GM12865 (cell line): ENCODE measurements at regions not wholly inside any gene's neighbourhood (a gene's known extent, or its start where the extent isn't known, plus 50 kb on each side); places are given as distances from the start of the nearest gene placed in this dataset.

Experiments
- DNase-seq: peaks from one replicate; pipeline ENCODE4 v3.0.0; 2010; ENCODE audit warnings: low read depth
- H3K4me3 ChIP-seq: 2 replicates; pipeline ENCODE4 v1.5.1; 2011; ENCODE audit warnings: mild to moderate bottlenecking, low read depth, low read length, control low read depth
- TF ChIP-seq, protein P1 (sequence below): IDR thresholded peaks from 2 replicates; pipeline ENCODE4 v1.5.1; 2011; ENCODE audit warnings: low read length, control low read depth, low read depth, inconsistent platforms; ENCODE audit not compliant: insufficient read depth; ENCODE audit errors: missing control alignments

DNA sequence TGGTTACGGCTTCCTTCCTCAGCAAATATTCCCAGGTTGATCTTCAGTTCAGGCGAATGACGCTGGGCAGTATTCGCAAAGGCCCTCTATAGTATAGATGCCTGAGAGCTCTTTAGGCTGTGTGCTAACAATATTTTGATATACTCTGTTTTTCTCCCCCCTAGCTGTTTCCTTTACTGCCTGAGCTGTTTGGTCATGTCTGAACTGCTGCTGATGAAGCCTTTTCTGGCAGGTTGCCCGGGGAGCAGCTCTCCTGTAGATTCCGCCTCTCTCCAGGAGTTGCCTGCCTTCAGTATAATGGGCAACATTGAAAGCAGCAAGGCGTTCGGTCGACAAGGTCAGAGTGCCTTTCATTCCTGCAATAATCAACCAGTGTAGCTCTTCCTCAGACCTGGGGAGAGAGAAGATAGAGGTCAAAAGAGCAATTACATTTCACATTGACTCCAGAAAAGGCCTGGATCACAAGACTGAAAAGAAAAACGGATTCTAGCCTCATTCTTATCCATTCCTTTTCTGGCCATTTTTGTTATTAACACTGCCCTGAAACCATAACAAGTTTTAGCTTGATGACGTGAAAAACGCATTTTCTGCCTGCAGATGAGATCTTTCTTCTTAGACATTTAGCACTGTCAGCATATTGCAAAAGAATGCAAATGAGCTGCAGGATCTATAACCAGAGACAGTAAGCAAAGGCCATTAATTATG, 60.1 kb upstream of the ZNF608 start:
- TF ChIP-seq, protein P1, sequence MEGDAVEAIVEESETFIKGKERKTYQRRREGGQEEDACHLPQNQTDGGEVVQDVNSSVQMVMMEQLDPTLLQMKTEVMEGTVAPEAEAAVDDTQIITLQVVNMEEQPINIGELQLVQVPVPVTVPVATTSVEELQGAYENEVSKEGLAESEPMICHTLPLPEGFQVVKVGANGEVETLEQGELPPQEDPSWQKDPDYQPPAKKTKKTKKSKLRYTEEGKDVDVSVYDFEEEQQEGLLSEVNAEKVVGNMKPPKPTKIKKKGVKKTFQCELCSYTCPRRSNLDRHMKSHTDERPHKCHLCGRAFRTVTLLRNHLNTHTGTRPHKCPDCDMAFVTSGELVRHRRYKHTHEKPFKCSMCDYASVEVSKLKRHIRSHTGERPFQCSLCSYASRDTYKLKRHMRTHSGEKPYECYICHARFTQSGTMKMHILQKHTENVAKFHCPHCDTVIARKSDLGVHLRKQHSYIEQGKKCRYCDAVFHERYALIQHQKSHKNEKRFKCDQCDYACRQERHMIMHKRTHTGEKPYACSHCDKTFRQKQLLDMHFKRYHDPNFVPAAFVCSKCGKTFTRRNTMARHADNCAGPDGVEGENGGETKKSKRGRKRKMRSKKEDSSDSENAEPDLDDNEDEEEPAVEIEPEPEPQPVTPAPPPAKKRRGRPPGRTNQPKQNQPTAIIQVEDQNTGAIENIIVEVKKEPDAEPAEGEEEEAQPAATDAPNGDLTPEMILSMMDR: no peak
- no peak for DNase-seq
- H3K4me3 ChIP-seq: no peak overlapping the region

DNA sequence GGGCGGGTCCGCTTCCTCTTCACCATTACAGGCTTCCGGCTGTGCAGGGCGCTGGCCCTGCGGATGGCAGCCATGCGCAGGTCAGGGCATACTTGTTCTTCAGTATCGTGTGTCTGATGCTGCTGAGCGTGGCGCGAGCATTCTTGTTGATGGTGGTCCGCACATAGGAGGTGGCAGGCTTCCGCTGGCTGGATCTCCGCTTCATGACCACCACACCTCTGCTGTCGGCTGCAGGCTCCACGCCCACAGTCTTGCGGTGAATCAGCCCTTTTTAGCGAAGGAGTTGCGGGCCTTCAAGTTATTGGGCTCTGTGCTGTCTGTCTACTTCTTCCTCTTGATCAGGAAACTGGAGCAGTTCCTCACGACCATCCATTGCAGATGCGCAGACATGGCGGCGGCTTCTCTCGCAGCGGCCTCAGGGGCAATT, 62.4 kb upstream of the ZNF608 start:
- TF ChIP-seq, protein P1: no peak
- no peak overlapping the region for H3K4me3 ChIP-seq
- no peak for DNase-seq

DNA sequence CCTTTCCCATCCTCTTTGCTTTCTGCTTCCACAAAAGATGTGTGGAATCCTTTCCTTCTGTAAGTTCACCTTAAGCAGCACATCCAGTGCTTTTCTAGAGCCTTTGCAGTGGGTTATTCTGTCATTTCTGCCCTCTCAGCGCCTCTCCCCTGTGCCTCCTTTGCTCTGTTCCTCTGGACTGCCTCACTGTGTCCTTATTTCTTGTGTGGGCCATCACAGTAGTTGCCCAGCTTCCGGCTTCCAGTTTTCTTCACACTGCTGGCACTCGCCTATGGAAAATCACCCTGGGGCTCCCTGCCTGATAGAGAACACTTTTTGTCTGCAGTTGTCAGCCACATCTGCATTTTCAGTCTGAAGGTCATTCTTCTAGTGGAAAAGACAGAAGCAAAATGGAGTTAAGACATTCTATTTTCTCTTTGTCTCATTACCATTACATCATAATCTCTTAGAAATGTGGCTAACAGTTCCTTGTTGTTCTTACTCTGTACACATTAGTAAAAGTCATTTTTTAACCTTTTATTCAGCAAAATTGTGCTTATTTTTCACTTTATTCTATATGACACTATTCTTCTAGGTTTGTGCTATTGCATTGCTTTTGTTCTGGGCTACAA, 64.1 kb upstream of the ZNF608 start:
- no peak overlapping the region for H3K4me3 ChIP-seq
- no peak for DNase-seq
- TF ChIP-seq, protein P1: no peak

DNA sequence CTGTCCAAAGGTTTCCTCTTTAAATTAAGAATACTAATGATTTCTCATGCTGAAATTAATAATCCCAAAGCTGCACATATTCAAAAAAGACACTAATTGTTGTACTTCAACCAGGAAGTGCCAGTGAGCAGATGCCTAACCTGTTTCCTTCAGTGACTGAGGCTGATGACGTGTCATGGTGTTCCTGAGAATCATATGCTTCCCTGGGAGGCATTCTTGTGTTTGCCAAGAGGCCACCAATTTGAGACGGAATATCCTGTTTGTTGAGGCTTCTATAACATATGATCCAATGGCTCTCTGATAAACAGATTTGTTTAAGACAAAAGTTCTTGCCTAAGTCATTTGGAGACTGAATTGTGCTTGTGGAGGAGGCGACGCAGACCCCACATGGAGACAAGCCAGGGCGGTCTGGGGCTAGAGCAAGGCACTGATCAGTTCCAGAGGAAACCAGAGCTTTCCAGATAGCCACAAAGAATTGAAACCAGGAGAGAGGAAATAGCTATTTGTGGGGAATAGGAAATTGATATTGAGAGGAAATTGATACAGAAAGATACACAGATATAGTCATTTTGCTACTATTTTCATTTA, 66.4 kb upstream of the ZNF608 start:
- TF ChIP-seq, protein P1: no peak
- H3K4me3 ChIP-seq: no peak overlapping the region
- no peak for DNase-seq

DNA sequence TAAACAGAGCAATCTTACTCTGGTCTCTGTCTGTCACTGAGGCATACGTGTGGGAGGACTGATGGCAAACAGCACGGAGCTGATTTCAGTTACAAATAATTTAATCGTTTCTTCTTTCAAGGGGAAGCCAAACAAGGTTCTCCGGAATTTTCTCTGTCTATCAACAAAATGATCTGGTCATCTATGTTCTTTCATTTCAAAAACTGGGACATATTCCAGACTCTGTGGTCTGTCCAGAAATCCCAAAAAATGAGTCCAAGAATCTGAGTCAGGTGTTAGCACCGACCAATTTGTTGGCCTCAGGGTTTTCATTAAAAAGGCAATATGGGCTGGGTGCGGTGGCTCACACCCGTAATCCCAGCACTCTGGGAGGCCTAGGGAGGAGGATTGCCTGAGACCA, 69.9 kb upstream of the ZNF608 start:
- DNase-seq: no peak
- TF ChIP-seq, protein P1: no peak
- no peak overlapping the region for H3K4me3 ChIP-seq

DNA sequence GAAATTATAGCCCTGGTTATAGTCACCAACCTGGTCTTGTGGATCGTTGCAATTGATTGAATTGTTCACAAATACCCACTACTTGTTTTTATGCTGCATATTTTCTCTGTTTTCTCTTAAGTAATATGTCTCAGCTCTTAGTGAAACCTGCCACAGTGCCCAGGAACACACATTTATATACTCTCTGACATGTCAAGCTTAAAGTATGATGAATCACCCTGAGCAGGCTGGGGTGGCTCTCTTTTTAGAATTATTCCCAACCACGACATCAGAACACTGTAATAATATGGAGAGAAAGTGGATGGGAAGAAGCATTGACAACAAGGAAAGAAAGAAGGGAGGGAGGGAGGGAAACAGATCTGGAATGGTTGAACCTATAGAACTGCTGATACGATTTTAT, 72.8 kb upstream of the ZNF608 start:
- DNase-seq: no peak

More for the DNA sequence above, 72.8 kb upstream of the ZNF608 start:
- H3K4me3 ChIP-seq: no peak overlapping the region
- TF ChIP-seq, protein P1: no peak
